HepG2 (cell line): ENCODE measurements at regions not wholly inside any gene's neighbourhood (a gene's known extent, or its start where the extent isn't known, plus 50 kb on each side); places are given as distances from the start of the nearest gene placed in this dataset.

ENCODE experiments used
- ATAC-seq: fragments of 200-7000 bp; cut with Tn5 transposase; 3 replicates; pipeline ENCODE4 v1.9.1; 2020; ENCODE audit warnings: mild to moderate bottlenecking, moderate library complexity
- BruUV-seq: library from RNA; stranded (reverse); fragments of 400-500 nt; replicated peaks from 2 replicates; lab custom pipeline; 2021; lab: Mats Ljungman, UMichigan
- CTCF ChIA-PET: fragments of 300-600 bp; formaldehyde crosslinking; extraction: SDS; loops from one replicate; lab custom pipeline; 2021; ENCODE audit warnings: low total read pairs, inconsistent platforms, low intra/inter-chr PET ratio; lab: Yijun Ruan, JAX
- POLR2A ChIA-PET: fragments of 350-600 bp; sonication (Branson Sonifier 250); formaldehyde crosslinking; loops from one replicate; lab custom pipeline; 2020; ENCODE audit warnings: antibody characterized with exemption, inconsistent platforms; lab: Yijun Ruan, JAX
- DNase-seq: peaks from one replicate; pipeline ENCODE4 v3.0.0-alpha.2; 2015; ENCODE audit warnings: low spot score
- FAIRE-seq: peaks from 3 replicates; lab custom pipeline; 2011; peaks lifted over from hg19 to GRCh38; lab: Jason Lieb, UNC
- H2AFZ ChIP-seq: one replicate; pipeline ENCODE4 v1.6.1; 2011; ENCODE audit warnings: low read length, inconsistent platforms
- H3K27ac ChIP-seq: fragments of 300-600 bp; 3 replicates; pipeline ENCODE4 v1.8.0; 2011; ENCODE audit warnings: mixed run types, mild to moderate bottlenecking, mixed read lengths, low read length, inconsistent platforms; ENCODE audit not compliant: insufficient read depth; ENCODE audit errors: extremely low read length
- H3K27me3 ChIP-seq, 2 experiments: fragments of 200-600 bp in 1 of 2; 2 replicates in 1 of 2; 3 replicates in 1 of 2; pipeline versions ENCODE4 v1.6.0 to v1.8.0; 2011; ENCODE audit warnings: low read length in 2 of 2, mild to moderate bottlenecking in 2 of 2, moderate library complexity in 2 of 2, inconsistent platforms in 1 of 2; ENCODE audit not compliant: insufficient read depth in 2 of 2, control insufficient read depth in 1 of 2
- H3K36me3 ChIP-seq, 2 experiments: fragments of 200-600 bp in 1 of 2; replicated peaks in 1 of 2; 2 replicates in 1 of 2; 3 replicates in 1 of 2; pipeline versions ENCODE4 v1.5.1 to v1.8.0; 2011; ENCODE audit warnings: low read length in 2 of 2, inconsistent platforms in 1 of 2; ENCODE audit not compliant: insufficient read depth in 2 of 2, control insufficient read depth in 1 of 2
- H3K4me1 ChIP-seq: 2 replicates; pipeline ENCODE4 v1.5.1; 2012; ENCODE audit warnings: low read length, inconsistent platforms; ENCODE audit not compliant: insufficient read depth
- H3K4me2 ChIP-seq: 2 replicates; pipeline ENCODE4 v1.6.0; 2011; ENCODE audit warnings: low read depth, low read length, inconsistent platforms
- H3K4me3 ChIP-seq, 3 experiments: fragments of 200-600 bp in 1 of 3; sonication (generic), shearing (Covaris generic) in 1 of 3; replicated peaks in 1 of 3; 2 replicates each; pipeline ENCODE4 v1.5.1; 2011 to 2016; ENCODE audit warnings: low read length in 3 of 3, inconsistent platforms in 2 of 3, low read depth in 2 of 3, mild to moderate bottlenecking in 2 of 3, control low read depth in 1 of 3, mixed read lengths in 1 of 3; ENCODE audit not compliant: insufficient read depth in 1 of 3
- H3K79me2 ChIP-seq: one replicate; pipeline ENCODE4 v1.6.1; 2011; ENCODE audit warnings: low read length, inconsistent platforms; ENCODE audit not compliant: insufficient read depth
- H3K9ac ChIP-seq: 2 replicates; pipeline ENCODE4 v1.6.0; 2011; ENCODE audit warnings: mild to moderate bottlenecking, low read depth, low read length, inconsistent platforms; ENCODE audit not compliant: insufficient read depth
- H3K9me3 ChIP-seq: 2 replicates; pipeline ENCODE4 v1.5.1; 2012; ENCODE audit warnings: mild to moderate bottlenecking, low read length
- H4K20me1 ChIP-seq: 2 replicates; pipeline ENCODE4 v1.6.0; 2011; ENCODE audit warnings: inconsistent platforms, mild to moderate bottlenecking, low read length, moderate library complexity; ENCODE audit not compliant: insufficient read depth
- KLF12 ChIP-seq: sonication (generic); formaldehyde crosslinking; IDR thresholded peaks from 2 replicates; pipeline ENCODE4 v1.4.0; 2020; ENCODE audit warnings: missing genetic modification reagents, borderline replicate concordance
- MAFF ChIP-seq: IDR thresholded peaks from 2 replicates; pipeline ENCODE4 v1.6.1; 2011; ENCODE audit warnings: low read depth, low read length, improper control_type of control experiment
- MAFK ChIP-seq, 2 experiments: IDR thresholded peaks in 1 of 2; conservative IDR thresholded peaks in 1 of 2; 2 replicates each; pipeline ENCODE4 v1.6.1; 2011; ENCODE audit warnings: improper control_type of control experiment in 2 of 2, low read length in 2 of 2
- MTF2 ChIP-seq: sonication (generic); formaldehyde crosslinking; IDR thresholded peaks from 2 replicates; pipeline ENCODE4 v1.5.0; 2020; ENCODE audit warnings: missing genetic modification reagents, borderline replicate concordance
- PCBP1 ChIP-seq: fragments of 200-400 bp; formaldehyde crosslinking; IDR thresholded peaks from 2 replicates; pipeline ENCODE4 v1.6.1; 2017; ENCODE audit warnings: mild to moderate bottlenecking, low read depth, low read length, borderline replicate concordance
- TCF7 ChIP-seq: sonication (generic); IDR thresholded peaks from 2 replicates; pipeline ENCODE4 v1.6.1; 2016; ENCODE audit warnings: antibody characterized with exemption, low read depth
- whole genome bisulfite sequencing: methylation state at CpG from one replicate; pipeline ENCODE4 v1.1.6; 2017; ENCODE audit warnings: low lambda C conversion rate; 5-methylcytosine and 5-hydroxymethylcytosine counted together
- in situ Hi-C: cut with HindIII; loops from 2 replicates; pipeline ENCODE4 v1.10.0; 2017; ENCODE audit warnings: low pct_unique_long_range_greater_than_20kb; ENCODE audit not compliant: extremely low pct_ligation_motif_present
- intact Hi-C: fragments of 100-400 bp; cut with micrococcal nuclease; formaldehyde crosslinking; loops from one replicate; pipeline ENCODE4 v1.10.0; 2022; ENCODE audit not compliant: unreplicated experiment

- Histone ChIP-seq H3K4me3 (no peak overlapping the region), H3K27ac (no peak overlapping the region), H3K4me1 (no peaks in the 10 kb centered on the region), H4K20me1 (no peaks in the 10 kb centered on the region), H3K36me3 (peaks cover 7 to 8% of the 10 kb centered on the region in 2 experiments; a peak in 3 of 5 replicates), H2AFZ (no peak overlapping the region), H3K4me2 (no peak overlapping the region), H3K9me3 (peaks cover 7% of the 10 kb centered on the region; the same call in 1 of the 2 replicates), H3K79me2 (no peaks in the 10 kb centered on the region), H3K27me3 (no peaks in the 10 kb centered on the region), H3K9ac (no peak overlapping the region)
- ATAC-seq (no peak), DNase-seq (no peak), FAIRE-seq (no peak)
- intact Hi-C loops (no loop called here), in situ Hi-C loops (no loop called here)
- POLR2A ChIA-PET: no interaction called here
- no TSS peak for BruUV-seq
- WGBS: 92% methylated on average over 3 of the region's 3 CpGs
- no peak for TF ChIP-seq MTF2 (CRISPR knock-in tag)
- TF ChIP-seq PCBP1: no peak
- TF ChIP-seq, all 625 proteins: peak for 0
- CTCF ChIA-PET: no interaction called here
Measured at GRCh38 chr17:82998637-82999036, 80.8 kb upstream of the METRNL start.

- no peaks in the 10 kb centered on the region for H3K79me2 ChIP-seq
- FAIRE-seq: no peak
- H3K9me3 ChIP-seq: peaks cover 7% of the 10 kb centered on the region; the same call in 1 of the 2 replicates
- H2AFZ ChIP-seq: no peak overlapping the region
- peaks cover 13 to 15% of the 10 kb centered on the region in 2 experiments; a peak in 3 of 5 replicates for H3K36me3 ChIP-seq
- in situ Hi-C loops: no loop called here
- DNase-seq: no peak
- H3K27me3 ChIP-seq: no peaks in the 10 kb centered on the region
- intact Hi-C loops: no loop called here
- ChIA-PET POLR2A (no interaction called here), CTCF (no interaction called here)
- whole genome bisulfite sequencing: 83% methylated on average over 6 of the region's 6 CpGs
- no peak for ATAC-seq
- no peak overlapping the region for H3K4me2 ChIP-seq
- no peaks in the 10 kb centered on the region for H4K20me1 ChIP-seq
- H3K4me3 ChIP-seq: no peak overlapping the region
- no TSS peak for BruUV-seq
- no peak overlapping the region for H3K9ac ChIP-seq
- H3K27ac ChIP-seq: no peak overlapping the region
- H3K4me1 ChIP-seq: no peaks in the 10 kb centered on the region
- TF ChIP-seq MAFK (conservative IDR thresholded peaks at IDR 0.05 in 1 of 2, IDR thresholded peaks at IDR 0.05 in 1 of 2; ENCODE audit: low read length in 2 of 2): peak; percentile 72 to 73
- TF ChIP-seq KLF12: no peak
- peak; percentile 48; the same call in 1 of the 2 replicates for TF ChIP-seq MAFF
- TF ChIP-seq TCF7: no peak
- TF ChIP-seq, all 625 proteins: peak for 2
Measured at GRCh38 chr17:83000738-83001137, 78.7 kb upstream of the METRNL start.
